K562 (cell line): ENCODE measurements at regions not wholly inside any gene's neighbourhood (a gene's known extent, or its start where the extent isn't known, plus 50 kb on each side); places are given as distances from the start of the nearest gene placed in this dataset.

Experiments used
- ATAC-seq: fragments of 200-7000 bp; cut with Tn5 transposase; 3 replicates; pipeline ENCODE4 v1.9.1; 2020; ENCODE audit warnings: moderate library complexity
- BruUV-seq: library from RNA; stranded (reverse); fragments of 400-500 nt; replicated peaks from 2 replicates; lab custom pipeline; 2021; lab: Mats Ljungman, UMichigan
- CTCF ChIA-PET: fragments of 300-600 bp; formaldehyde crosslinking; extraction: SDS; loops from one replicate; lab custom pipeline; 2021; ENCODE audit warnings: low intra/inter-chr PET ratio; lab: Yijun Ruan, JAX
- POLR2A ChIA-PET: fragments of 300-600, 350-650 bp; sonication (Branson Sonifier 250); formaldehyde crosslinking; extraction: SDS; loops from one replicate; lab custom pipeline; 2021; ENCODE audit warnings: antibody characterized with exemption, inconsistent platforms; lab: Yijun Ruan, JAX
- DNase-seq, 4 experiments: peaks; one replicate each; pipeline versions ENCODE4 v3.0.0 to v3.0.0-alpha.2; 2011 to 2018; ENCODE audit warnings: low spot score in 3 of 4, mixed read lengths in 3 of 4; ENCODE audit errors: extremely low read depth in 1 of 4
- FAIRE-seq: peaks from 2 replicates; lab custom pipeline; 2011; peaks lifted over from hg19 to GRCh38; lab: Jason Lieb, UNC
- H2AFZ ChIP-seq: 2 replicates; pipeline ENCODE4 v1.6.0; 2011; ENCODE audit warnings: low read depth, low read length, control low read depth, inconsistent platforms
- H3K27ac ChIP-seq: fragments of 200-600 bp; 3 replicates; pipeline ENCODE4 v1.8.0; 2011; ENCODE audit warnings: low read depth, mild to moderate bottlenecking, control low read depth, inconsistent platforms, low read length, moderate library complexity, mixed read lengths; ENCODE audit errors: extremely low read depth
- H3K27me3 ChIP-seq, 2 experiments: fragments of 300-600 bp in 1 of 2; 2 replicates in 1 of 2; 3 replicates in 1 of 2; pipeline versions ENCODE4 v1.6.0 to v1.8.0; 2011; ENCODE audit warnings: inconsistent platforms in 2 of 2, low read length in 2 of 2, mild to moderate bottlenecking in 1 of 2, mixed read lengths in 1 of 2, moderate library complexity in 1 of 2; ENCODE audit not compliant: control insufficient read depth in 2 of 2, insufficient read depth in 2 of 2
- H3K36me3 ChIP-seq: fragments of 300-600 bp; 3 replicates; pipeline ENCODE4 v1.8.0; 2011; ENCODE audit warnings: mild to moderate bottlenecking, low read length, inconsistent platforms; ENCODE audit not compliant: control insufficient read depth, insufficient read depth
- H3K4me1 ChIP-seq, 2 experiments: fragments of 200-600 bp in 1 of 2; replicated peaks in 1 of 2; 2 replicates in 1 of 2; 3 replicates in 1 of 2; pipeline versions ENCODE4 v1.5.1 to v1.8.0; 2011; ENCODE audit warnings: inconsistent platforms in 2 of 2, low read length in 2 of 2, mild to moderate bottlenecking in 1 of 2, mixed read lengths in 1 of 2, moderate library complexity in 1 of 2; ENCODE audit not compliant: control insufficient read depth in 2 of 2, insufficient read depth in 2 of 2
- H3K4me2 ChIP-seq: 2 replicates; pipeline ENCODE4 v1.6.1; 2011; ENCODE audit warnings: low read length, control low read depth, inconsistent platforms, mixed read lengths; ENCODE audit not compliant: insufficient read depth
- H3K4me3 ChIP-seq: fragments of 200-600 bp; sonication (generic), shearing (Covaris generic); 2 replicates; pipeline ENCODE4 v1.5.1; 2016; ENCODE audit warnings: control low read depth, inconsistent platforms
- H3K79me2 ChIP-seq: fragments of 200-600 bp; 3 replicates; pipeline ENCODE4 v1.8.0; 2011; ENCODE audit warnings: low read length, inconsistent platforms; ENCODE audit not compliant: control insufficient read depth, insufficient read depth
- H3K9ac ChIP-seq, 2 experiments: 2 replicates each; pipeline versions ENCODE4 v1.6.0 to v1.6.1; 2011; ENCODE audit warnings: low read depth in 2 of 2, low read length in 2 of 2, control low read depth in 1 of 2, inconsistent platforms in 1 of 2, mild to moderate bottlenecking in 1 of 2, mixed read lengths in 1 of 2; ENCODE audit not compliant: insufficient read depth in 1 of 2
- H3K9me1 ChIP-seq: one replicate; pipeline ENCODE4 v1.6.0; 2011; ENCODE audit warnings: inconsistent platforms, mild to moderate bottlenecking, low read length, moderate library complexity; ENCODE audit not compliant: control insufficient read depth, insufficient read depth
- H3K9me3 ChIP-seq: replicated peaks from 2 replicates; pipeline ENCODE4 v1.5.1; 2011; ENCODE audit warnings: low read depth, low read length, inconsistent platforms; ENCODE audit not compliant: control insufficient read depth, insufficient read depth
- H4K20me1 ChIP-seq: replicated peaks from 2 replicates; pipeline ENCODE4 v1.6.1; 2011; ENCODE audit warnings: low read length, inconsistent platforms, mixed read lengths; ENCODE audit not compliant: control insufficient read depth, insufficient read depth
- CBX8 ChIP-seq: fragments of 200-600 bp; sonication (generic); IDR thresholded peaks from 2 replicates; pipeline ENCODE4 v1.6.1; 2012; ENCODE audit warnings: borderline replicate concordance, mixed run types, low read depth, mild to moderate bottlenecking, moderate library complexity, mixed read lengths, low read length, control low read depth, inconsistent platforms; ENCODE audit not compliant: poor library complexity, severe bottlenecking; ENCODE audit errors: extremely low read depth
- MED1 ChIP-seq: sonication (generic); formaldehyde crosslinking; IDR thresholded peaks from 2 replicates; pipeline ENCODE4 v1.8.1; 2023; ENCODE audit warnings: missing genetic modification reagents, borderline replicate concordance
- NFIX ChIP-seq: fragments of 250-450 bp; sonication (Bioruptor Pico); IDR thresholded peaks from 2 replicates; pipeline ENCODE4 v1.4.0; 2020; ENCODE audit warnings: low read depth, mild to moderate bottlenecking, moderate library complexity
- POLR2H ChIP-seq: IDR thresholded peaks from 2 replicates; pipeline ENCODE4 v1.6.1; 2016; ENCODE audit warnings: missing genetic modification characterization, low read depth, mild to moderate bottlenecking, control low read depth, missing compliant biosample characterization, moderate library complexity
- WGBS: fragments of 100-300 bp; shearing (Covaris generic); methylation state at CpG from one replicate; pipeline ENCODE4 v1.1.6; 2016; ENCODE audit warnings: low coverage, mixed read lengths; ENCODE audit not compliant: insufficient coverage; ENCODE audit errors: missing lambda C conversion rate; 5-methylcytosine and 5-hydroxymethylcytosine counted together
- in situ Hi-C: fragments of 300-500 bp; cut with MboI; formaldehyde crosslinking; loops from 4 replicates; pipeline ENCODE4 v1.15.0; 2018; ENCODE audit warnings: inconsistent platforms, mixed read lengths
- intact Hi-C: fragments of 100-400 bp; cut with micrococcal nuclease; formaldehyde crosslinking; loops from 2 replicates; pipeline ENCODE4 v1.14.2; 2022
- TF ChIP-seq, protein P1 (sequence below), 2 experiments: IDR thresholded peaks in 1 of 2; conservative IDR thresholded peaks in 1 of 2; 2 replicates each; pipeline ENCODE4 v1.6.1; 2016; ENCODE audit warnings: low read depth in 2 of 2, mild to moderate bottlenecking in 1 of 2, missing compliant biosample characterization in 1 of 2, missing genetic modification characterization in 1 of 2, moderate library complexity in 1 of 2
- TF ChIP-seq, protein P2 (sequence below): sonication (generic); formaldehyde crosslinking; IDR thresholded peaks from 2 replicates; pipeline ENCODE4 v1.8.0; 2022; ENCODE audit warnings: mild to moderate bottlenecking, missing genetic modification reagents
- TF ChIP-seq, protein P3 (sequence below): fragments of 250-450 bp; sonication (Bioruptor Pico); IDR thresholded peaks from 2 replicates; pipeline ENCODE4 v1.4.0; 2020

- TF ChIP-seq, protein P1, sequence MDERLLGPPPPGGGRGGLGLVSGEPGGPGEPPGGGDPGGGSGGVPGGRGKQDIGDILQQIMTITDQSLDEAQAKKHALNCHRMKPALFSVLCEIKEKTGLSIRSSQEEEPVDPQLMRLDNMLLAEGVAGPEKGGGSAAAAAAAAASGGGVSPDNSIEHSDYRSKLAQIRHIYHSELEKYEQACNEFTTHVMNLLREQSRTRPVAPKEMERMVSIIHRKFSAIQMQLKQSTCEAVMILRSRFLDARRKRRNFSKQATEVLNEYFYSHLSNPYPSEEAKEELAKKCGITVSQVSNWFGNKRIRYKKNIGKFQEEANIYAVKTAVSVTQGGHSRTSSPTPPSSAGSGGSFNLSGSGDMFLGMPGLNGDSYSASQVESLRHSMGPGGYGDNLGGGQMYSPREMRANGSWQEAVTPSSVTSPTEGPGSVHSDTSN (CRISPR knock-in tag; IDR thresholded peaks at IDR 0.05; ENCODE audit: low read depth) = no peak
- TF ChIP-seq, protein P1 (tag; conservative IDR thresholded peaks at IDR 0.05; ENCODE audit: low read depth) = no peak
Observed at GRCh38 chr13:111484141-111484925, 163.9 kb downstream of the TEX29 start (continued).

DNA sequence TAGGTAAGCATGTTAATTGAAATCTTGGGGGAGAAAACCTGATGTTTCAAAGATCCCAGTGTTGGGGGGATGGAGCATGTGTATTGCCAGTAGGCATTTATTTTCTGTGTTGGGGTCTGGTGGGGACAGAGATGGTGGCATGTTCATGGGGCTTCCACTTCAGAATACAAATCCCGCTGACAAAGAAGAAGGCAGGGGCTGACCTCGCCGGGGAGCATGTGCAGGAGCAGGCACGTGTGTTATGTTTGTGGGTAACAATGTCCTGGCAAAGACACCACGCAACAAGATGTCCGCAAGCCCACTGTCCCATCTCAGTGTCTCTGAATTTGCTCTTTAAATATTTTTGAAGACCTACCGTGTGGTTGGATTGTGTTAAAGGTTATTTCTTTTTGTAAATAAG, 164.5 kb downstream of the TEX29 start:
- Histone ChIP-seq H3K27ac (no peak overlapping the region), H3K4me1 (no peaks in the 10 kb centered on the region), H3K9ac (no peak overlapping the region), H3K9me1 (no peaks in the 10 kb centered on the region), H3K36me3 (no peaks in the 10 kb centered on the region), H2AFZ (no peak overlapping the region), H3K9me3 (no peaks in the 10 kb centered on the region), H3K4me2 (no peak overlapping the region), H3K79me2 (no peaks in the 10 kb centered on the region), H3K27me3 (peaks cover 0 to 28% of the 10 kb centered on the region in 2 experiments; a peak in 2 of 5 replicates), H4K20me1 (no peaks in the 10 kb centered on the region), H3K4me3 (no peak overlapping the region)
- POLR2A ChIA-PET = no interaction called here
- in situ Hi-C loops = loop anchor here (25.0 kb wide), 1 partner anchor 1127 kb away; no protein-coding TSS in a partner anchor
- no TSS peak for BruUV-seq
- CTCF ChIA-PET = no interaction called here
- DNase-seq (no peak), FAIRE-seq (no peak), ATAC-seq (no peak)
- 0% methylated on average over 7 of the region's 7 CpGs for WGBS
- TF ChIP-seq POLR2H (tag) = no peak
- TF ChIP-seq NFIX (CRISPR knock-in tag) = no peak
- TF ChIP-seq, protein P2, sequence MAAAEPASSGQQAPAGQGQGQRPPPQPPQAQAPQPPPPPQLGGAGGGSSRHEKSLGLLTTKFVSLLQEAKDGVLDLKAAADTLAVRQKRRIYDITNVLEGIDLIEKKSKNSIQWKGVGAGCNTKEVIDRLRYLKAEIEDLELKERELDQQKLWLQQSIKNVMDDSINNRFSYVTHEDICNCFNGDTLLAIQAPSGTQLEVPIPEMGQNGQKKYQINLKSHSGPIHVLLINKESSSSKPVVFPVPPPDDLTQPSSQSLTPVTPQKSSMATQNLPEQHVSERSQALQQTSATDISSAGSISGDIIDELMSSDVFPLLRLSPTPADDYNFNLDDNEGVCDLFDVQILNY (CRISPR knock-in tag) = no peak
- TF ChIP-seq, protein P3, sequence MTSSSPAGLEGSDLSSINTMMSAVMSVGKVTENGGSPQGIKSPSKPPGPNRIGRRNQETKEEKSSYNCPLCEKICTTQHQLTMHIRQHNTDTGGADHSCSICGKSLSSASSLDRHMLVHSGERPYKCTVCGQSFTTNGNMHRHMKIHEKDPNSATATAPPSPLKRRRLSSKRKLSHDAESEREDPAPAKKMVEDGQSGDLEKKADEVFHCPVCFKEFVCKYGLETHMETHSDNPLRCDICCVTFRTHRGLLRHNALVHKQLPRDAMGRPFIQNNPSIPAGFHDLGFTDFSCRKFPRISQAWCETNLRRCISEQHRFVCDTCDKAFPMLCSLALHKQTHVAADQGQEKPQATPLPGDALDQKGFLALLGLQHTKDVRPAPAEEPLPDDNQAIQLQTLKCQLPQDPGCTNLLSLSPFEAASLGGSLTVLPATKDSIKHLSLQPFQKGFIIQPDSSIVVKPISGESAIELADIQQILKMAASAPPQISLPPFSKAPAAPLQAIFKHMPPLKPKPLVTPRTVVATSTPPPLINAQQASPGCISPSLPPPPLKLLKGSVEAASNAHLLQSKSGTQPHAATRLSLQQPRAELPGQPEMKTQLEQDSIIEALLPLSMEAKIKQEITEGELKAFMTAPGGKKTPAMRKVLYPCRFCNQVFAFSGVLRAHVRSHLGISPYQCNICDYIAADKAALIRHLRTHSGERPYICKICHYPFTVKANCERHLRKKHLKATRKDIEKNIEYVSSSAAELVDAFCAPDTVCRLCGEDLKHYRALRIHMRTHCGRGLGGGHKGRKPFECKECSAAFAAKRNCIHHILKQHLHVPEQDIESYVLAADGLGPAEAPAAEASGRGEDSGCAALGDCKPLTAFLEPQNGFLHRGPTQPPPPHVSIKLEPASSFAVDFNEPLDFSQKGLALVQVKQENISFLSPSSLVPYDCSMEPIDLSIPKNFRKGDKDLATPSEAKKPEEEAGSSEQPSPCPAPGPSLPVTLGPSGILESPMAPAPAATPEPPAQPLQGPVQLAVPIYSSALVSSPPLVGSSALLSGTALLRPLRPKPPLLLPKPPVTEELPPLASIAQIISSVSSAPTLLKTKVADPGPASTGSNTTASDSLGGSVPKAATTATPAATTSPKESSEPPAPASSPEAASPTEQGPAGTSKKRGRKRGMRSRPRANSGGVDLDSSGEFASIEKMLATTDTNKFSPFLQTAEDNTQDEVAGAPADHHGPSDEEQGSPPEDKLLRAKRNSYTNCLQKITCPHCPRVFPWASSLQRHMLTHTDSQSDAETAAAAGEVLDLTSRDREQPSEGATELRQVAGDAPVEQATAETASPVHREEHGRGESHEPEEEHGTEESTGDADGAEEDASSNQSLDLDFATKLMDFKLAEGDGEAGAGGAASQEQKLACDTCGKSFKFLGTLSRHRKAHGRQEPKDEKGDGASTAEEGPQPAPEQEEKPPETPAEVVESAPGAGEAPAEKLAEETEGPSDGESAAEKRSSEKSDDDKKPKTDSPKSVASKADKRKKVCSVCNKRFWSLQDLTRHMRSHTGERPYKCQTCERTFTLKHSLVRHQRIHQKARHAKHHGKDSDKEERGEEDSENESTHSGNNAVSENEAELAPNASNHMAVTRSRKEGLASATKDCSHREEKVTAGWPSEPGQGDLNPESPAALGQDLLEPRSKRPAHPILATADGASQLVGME (CRISPR knock-in tag) = no peak
- TF ChIP-seq MED1 (CRISPR knock-in tag) = no peak
- TF ChIP-seq CBX8 = no peak
- intact Hi-C loops = no loop called here
